OCI-LY7 (cell line): ENCODE measurements at regions not wholly inside any gene's neighbourhood (a gene's known extent, or its start where the extent isn't known, plus 50 kb on each side); places are given as distances from the start of the nearest gene placed in this dataset.

ENCODE experiments used
- EZH2phosphoT487 ChIP-seq: fragments of 200-600 bp; sonication (generic); IDR thresholded peaks from 2 replicates; pipeline ENCODE4 v1.6.1; 2018; ENCODE audit warnings: low read depth, borderline replicate concordance, mild to moderate bottlenecking, mixed run types, antibody characterized with exemption, low read length, moderate library complexity, mixed read lengths
- TF ChIP-seq, protein P1 (sequence below): fragments of 200-600 bp; sonication (generic); conservative IDR thresholded peaks from 2 replicates; pipeline ENCODE4 v1.5.1; 2014; ENCODE audit warnings: mild to moderate bottlenecking, antibody characterized with exemption, low read length, moderate library complexity, mixed read lengths

DNA sequence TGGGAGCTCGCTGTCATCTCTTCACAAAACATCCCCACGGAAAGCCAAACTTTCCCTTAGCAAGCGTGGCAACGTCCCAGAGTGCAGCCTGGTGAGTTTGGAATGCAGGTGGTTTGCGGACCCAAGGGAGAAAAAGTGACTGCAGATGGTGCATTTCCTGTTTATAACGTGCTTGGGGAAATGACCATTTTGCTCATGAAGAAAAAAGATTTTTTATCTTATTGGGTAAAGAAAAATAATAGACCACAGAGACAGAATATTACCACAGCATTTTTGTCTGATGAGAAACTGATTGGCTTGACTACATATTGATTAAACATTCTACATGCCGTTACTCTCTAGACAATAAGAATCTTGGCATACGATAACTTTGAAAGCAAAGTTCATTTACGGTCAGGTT lies 136.5 kb downstream of the COPS8 start:
- TF ChIP-seq, protein P1, sequence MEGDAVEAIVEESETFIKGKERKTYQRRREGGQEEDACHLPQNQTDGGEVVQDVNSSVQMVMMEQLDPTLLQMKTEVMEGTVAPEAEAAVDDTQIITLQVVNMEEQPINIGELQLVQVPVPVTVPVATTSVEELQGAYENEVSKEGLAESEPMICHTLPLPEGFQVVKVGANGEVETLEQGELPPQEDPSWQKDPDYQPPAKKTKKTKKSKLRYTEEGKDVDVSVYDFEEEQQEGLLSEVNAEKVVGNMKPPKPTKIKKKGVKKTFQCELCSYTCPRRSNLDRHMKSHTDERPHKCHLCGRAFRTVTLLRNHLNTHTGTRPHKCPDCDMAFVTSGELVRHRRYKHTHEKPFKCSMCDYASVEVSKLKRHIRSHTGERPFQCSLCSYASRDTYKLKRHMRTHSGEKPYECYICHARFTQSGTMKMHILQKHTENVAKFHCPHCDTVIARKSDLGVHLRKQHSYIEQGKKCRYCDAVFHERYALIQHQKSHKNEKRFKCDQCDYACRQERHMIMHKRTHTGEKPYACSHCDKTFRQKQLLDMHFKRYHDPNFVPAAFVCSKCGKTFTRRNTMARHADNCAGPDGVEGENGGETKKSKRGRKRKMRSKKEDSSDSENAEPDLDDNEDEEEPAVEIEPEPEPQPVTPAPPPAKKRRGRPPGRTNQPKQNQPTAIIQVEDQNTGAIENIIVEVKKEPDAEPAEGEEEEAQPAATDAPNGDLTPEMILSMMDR, result no peak
- TF ChIP-seq EZH2phosphoT487, result no peak
